ENCODE measurements at regions not wholly inside any gene's neighbourhood (a gene's known extent, or its start where the extent isn't known, plus 50 kb on each side); places are given as distances from the start of the nearest gene placed in this dataset.

GRCh38 chr2:160956243-160956802 is 203.9 kb upstream of the TANK start:
- no peak for DNase-seq
- in situ Hi-C loops (cut with MboI; ENCODE audit: low pct_unique_long_range_greater_than_20kb, low sequenced_read_pairs): no loop called here

DNA sequence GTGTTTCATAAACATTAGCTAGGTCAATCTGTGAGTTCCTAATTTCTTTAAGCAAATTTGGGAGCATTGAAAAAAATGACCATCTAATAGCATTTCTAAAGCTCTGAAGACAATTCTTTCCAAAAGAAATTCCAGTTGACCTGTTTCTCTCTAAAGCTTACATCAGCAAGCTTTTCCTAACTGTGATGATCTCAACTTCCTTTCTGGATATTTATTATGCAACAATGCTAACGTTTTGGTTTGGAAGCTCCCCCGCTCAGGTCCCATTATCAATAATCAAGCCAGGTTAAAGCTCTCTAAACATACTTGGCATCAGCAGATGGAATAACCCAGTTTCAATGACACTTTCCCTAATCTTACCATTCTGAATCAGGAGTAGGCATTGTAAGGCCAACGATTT is 196.3 kb upstream of the TANK start:
- in situ Hi-C loops (cut with MboI; ENCODE audit: low pct_unique_long_range_greater_than_20kb, low sequenced_read_pairs): no loop called here
- DNase-seq: no peak

DNA sequence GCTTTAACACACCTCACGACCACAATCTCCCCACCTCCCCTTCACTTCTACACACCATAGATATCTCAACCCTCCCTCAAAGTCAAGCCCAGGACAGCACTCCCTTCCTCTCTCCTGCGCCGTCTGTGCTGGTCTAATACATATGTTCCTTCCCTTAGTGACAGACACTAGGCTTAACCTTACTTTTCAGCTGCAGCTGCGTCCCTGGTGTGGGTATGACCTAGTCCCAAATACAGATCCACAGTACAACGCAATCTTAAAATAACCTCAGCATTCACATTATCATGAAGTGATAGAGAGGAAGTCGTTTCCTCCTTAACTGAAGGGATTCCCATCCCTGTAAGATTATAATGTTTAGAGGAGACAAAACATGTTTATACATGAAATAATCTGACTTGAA is 192.7 kb upstream of the TANK start:
- no peak for DNase-seq
- in situ Hi-C loops (cut with MboI; ENCODE audit: low pct_unique_long_range_greater_than_20kb, low sequenced_read_pairs): no loop called here

GRCh38 chr2:160968183-160968582 is 192.0 kb upstream of the TANK start:
- no peak for DNase-seq
- in situ Hi-C loops (cut with MboI; ENCODE audit: low pct_unique_long_range_greater_than_20kb, low sequenced_read_pairs): no loop called here

GRCh38 chr2:160970052-160970965 is 189.9 kb upstream of the TANK start:
- in situ Hi-C loops (cut with MboI; ENCODE audit: low pct_unique_long_range_greater_than_20kb, low sequenced_read_pairs): no loop called here
- DNase-seq: peak; percentile 33

DNA sequence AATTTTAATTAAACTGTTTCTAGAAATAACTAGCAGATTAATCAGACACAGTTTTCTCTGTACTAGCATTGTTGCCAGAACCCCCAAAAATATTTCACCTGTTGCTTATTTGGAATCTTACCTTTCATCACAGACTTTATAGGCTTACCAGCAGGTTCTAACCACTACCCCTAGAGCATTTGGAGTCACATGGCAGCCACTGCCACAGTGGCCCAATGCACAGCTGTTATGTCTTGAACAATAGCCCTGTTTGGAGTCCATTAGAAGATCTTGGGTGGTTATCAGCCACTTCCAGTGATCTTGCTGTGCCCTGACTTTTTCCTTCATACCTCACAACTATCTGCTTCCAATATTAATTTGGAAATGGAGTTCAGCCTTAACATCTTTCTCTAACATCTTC is 186.2 kb upstream of the TANK start:
- in situ Hi-C loops (cut with MboI; ENCODE audit: low pct_unique_long_range_greater_than_20kb, low sequenced_read_pairs): no loop called here
- no peak for DNase-seq

DNA sequence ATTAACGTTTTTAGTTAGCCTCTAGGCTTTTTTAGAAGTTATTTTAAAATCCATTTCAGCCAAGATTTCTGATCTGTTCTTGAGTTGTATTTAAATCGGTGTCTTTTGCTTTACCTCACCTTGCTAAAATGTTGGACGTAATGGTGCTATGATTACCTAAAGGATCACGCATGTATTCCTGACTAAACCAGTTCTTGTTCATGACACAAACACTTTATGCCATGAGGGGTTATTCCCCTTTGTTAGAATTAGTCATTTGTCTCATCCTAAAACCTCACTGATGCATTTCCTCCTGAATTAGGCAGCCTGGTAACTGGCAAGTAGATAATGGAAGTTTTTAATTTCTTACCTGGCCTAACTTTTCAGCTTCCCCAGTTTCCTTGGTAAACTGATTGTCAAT is 185.4 kb upstream of the TANK start:
- in situ Hi-C loops (cut with MboI; ENCODE audit: low pct_unique_long_range_greater_than_20kb, low sequenced_read_pairs): no loop called here
- DNase-seq: no peak

- no peak for DNase-seq
- in situ Hi-C loops (cut with MboI; ENCODE audit: low pct_unique_long_range_greater_than_20kb, low sequenced_read_pairs): no loop called here
Measured at GRCh38 chr2:160976797-160977196, 183.4 kb upstream of the TANK start.

- in situ Hi-C loops (cut with MboI; ENCODE audit: low pct_unique_long_range_greater_than_20kb, low sequenced_read_pairs): no loop called here
- no peak for DNase-seq
Measured at GRCh38 chr2:160977376-160977775, 182.9 kb upstream of the TANK start.

DNA sequence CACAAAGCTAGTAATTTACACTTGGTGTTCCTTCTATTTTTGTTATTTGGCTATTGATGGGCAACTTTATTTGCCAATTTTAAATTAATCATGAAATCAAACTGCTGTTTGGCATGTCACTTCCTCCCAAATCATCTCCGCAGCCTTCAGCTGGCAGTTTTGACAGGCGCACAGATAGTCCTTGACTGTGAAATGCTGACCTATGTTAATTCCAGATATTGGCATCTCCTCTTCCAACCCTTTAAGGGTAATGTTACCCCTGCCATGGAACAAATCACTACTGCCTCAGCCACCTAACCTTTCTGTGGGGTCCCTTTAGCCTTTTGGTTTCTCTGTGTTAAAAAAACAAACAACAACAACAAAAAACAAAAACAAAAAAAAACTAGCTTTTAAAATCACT is 182.4 kb upstream of the TANK start:
- in situ Hi-C loops (cut with MboI; ENCODE audit: low pct_unique_long_range_greater_than_20kb, low sequenced_read_pairs): no loop called here
- DNase-seq: no peak

- in situ Hi-C loops (cut with MboI; ENCODE audit: low pct_unique_long_range_greater_than_20kb, low sequenced_read_pairs): no loop called here
- no peak for DNase-seq
Measured at GRCh38 chr2:160984426-160985077, 175.7 kb upstream of the TANK start.

DNA sequence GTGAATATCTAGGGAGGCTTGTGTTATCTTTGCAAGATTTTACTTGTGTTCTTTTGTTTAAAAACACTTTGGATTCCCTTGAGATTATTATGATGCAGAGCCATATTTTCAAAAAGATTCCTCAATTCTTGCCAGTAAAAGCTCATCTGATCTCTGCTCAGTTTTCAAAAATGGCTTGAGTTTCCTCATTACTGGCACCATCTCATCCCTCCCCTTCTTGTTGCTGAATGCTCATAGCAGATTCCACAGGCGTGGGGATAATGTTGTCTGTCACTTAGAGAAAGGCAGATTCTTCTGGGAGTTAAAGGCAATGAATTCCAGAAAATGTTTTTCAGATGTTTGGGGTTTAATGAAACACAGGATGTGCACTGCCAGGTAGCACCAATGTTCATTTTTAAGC is 170.4 kb upstream of the TANK start:
- no peak for DNase-seq
- in situ Hi-C loops (cut with MboI; ENCODE audit: low pct_unique_long_range_greater_than_20kb, low sequenced_read_pairs): no loop called here

DNA sequence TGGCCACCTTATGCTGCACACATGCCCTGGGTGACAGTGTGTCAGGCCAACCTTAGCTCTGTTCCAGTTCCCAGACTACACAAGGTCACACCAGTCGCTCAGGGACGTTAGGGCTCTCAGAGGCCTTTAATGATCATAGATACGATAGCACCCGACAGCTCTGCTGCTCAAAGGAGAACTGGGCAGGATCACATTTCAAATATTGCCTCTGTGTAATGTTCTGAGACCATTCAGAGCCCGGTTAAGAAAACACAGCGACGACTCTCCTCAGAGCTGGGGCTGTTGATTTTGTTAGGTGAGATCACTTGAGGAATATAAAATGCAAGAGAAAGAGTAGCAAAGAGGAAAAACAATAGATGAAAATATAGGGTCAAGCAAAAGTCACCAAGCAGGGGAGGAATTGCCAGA is 166.6 kb upstream of the TANK start:
- no peak for DNase-seq
- in situ Hi-C loops (cut with MboI; ENCODE audit: low pct_unique_long_range_greater_than_20kb, low sequenced_read_pairs): no loop called here

DNA sequence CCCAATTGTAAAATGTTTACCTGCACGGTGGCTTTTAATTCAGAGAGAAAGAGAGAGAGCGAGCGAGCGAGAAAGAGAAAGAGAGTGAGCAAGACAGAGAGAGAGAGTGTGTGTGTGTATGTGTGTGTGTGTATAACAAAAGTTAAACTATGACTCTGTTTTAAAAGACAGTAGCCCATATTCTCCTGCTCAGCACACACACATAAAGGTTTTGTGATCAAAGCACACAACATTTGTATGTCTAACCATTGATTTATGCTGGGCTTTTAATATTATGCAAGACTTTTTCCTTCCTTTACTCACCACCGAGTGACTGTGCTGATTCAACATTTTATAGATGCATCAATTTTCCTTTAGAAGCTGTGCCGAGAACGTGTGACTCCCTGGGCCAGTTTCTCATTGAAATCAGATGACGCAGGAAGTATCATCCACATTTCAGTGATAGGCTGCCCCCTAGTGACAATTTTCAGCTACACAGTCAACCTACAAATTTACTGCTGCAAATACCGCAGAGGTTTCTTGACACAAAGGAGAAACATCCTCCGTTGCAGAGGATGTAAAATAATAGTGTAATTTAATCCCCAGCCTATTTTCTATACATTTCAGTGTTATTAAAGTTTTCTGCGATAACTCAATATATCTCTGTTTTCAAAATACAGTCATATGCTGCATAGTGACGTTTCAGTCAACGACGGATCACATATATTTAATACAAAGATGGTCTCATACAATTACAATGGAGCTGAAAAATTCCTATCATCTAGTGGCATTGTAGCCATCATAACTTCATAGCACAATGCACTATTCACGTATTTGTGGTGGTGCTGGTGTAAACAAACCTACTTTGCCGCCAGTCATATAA is 165.9 kb upstream of the TANK start:
- in situ Hi-C loops (cut with MboI; ENCODE audit: low pct_unique_long_range_greater_than_20kb, low sequenced_read_pairs): no loop called here
- DNase-seq: peak; percentile 78

DNA sequence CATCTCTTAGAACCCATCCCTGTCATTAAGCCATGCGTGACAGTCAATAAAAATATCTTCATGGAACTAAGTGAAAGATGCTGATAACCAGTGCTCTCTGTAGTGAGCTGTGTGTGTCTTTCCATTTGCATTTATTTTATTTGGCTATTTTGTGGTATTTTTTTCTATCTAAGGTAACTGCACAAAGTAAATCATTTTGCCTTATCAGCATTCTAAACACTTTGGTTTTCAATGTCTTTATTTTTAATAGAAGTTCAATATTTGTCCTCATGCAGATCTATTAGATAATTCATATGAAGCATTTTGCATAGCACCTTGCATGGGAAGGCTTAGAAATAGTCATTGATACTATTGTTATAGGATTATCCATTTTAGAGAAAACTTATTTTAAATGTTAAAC is 163.6 kb upstream of the TANK start:
- in situ Hi-C loops (cut with MboI; ENCODE audit: low pct_unique_long_range_greater_than_20kb, low sequenced_read_pairs): no loop called here
- DNase-seq: no peak

- in situ Hi-C loops (cut with MboI; ENCODE audit: low pct_unique_long_range_greater_than_20kb, low sequenced_read_pairs): no loop called here
- peak; percentile 5 for DNase-seq
Measured at GRCh38 chr2:161004379-161004778, 155.8 kb upstream of the TANK start.

- in situ Hi-C loops (cut with MboI; ENCODE audit: low pct_unique_long_range_greater_than_20kb, low sequenced_read_pairs): no loop called here
- DNase-seq: no peak
Measured at GRCh38 chr2:161005170-161005569, 155.1 kb upstream of the TANK start.

GRCh38 chr2:161008311-161008710 is 151.9 kb upstream of the TANK start:
- no peak for DNase-seq
- in situ Hi-C loops (cut with MboI; ENCODE audit: low pct_unique_long_range_greater_than_20kb, low sequenced_read_pairs): no loop called here

- DNase-seq: no peak
- in situ Hi-C loops (cut with MboI; ENCODE audit: low pct_unique_long_range_greater_than_20kb, low sequenced_read_pairs): no loop called here
Measured at GRCh38 chr2:161010503-161011015, 149.7 kb upstream of the TANK start.
